ENCODE measurements at regions not wholly inside any gene's neighbourhood (a gene's known extent, or its start where the extent isn't known, plus 50 kb on each side); places are given as distances from the start of the nearest gene placed in this dataset.

GRCh38 chr1:209435654-209436566 is 147.6 kb upstream of the CAMK1G start:
- Mint-ChIP-seq H3K27ac (ENCODE audit: unreplicated experiment) (peak overlapping the region; percentile 77), H3K4me1 (ENCODE audit: low read depth, unreplicated experiment) (peaks cover 25% of the 10 kb centered on the region), H3K27me3 (ENCODE audit: low read depth, unreplicated experiment) (peaks cover 1% of the 10 kb centered on the region), H3K36me3 (ENCODE audit: low read depth, unreplicated experiment) (no peaks in the 10 kb centered on the region), H3K4me3 (ENCODE audit: unreplicated experiment) (no peak overlapping the region), H3K9me3 (ENCODE audit: unreplicated experiment) (peaks cover 6% of the 10 kb centered on the region)
- Histone ChIP-seq H3K4me2 (ENCODE audit: low read length) (no peak overlapping the region), H3K79me2 (ENCODE audit: insufficient read depth, low read length) (no peaks in the 10 kb centered on the region), H3K27me3 (ENCODE audit: insufficient read depth, low read length) (no peaks in the 10 kb centered on the region), H3K4me3 (ENCODE audit: insufficient read depth, low read depth, low read length) (no peak overlapping the region), H4K20me1 (ENCODE audit: insufficient read depth, low read length) (no peaks in the 10 kb centered on the region), H3K36me3 (ENCODE audit: insufficient read depth, low read length) (no peaks in the 10 kb centered on the region), H3K4me1 (ENCODE audit: insufficient read depth, low read length) (peaks cover 4% of the 10 kb centered on the region), H2AFZ (ENCODE audit: low read depth, low read length) (peak overlapping the region; percentile 66), H3K27ac (ENCODE audit: low read depth, low read length) (no peak overlapping the region), H3K9me3 (ENCODE audit: insufficient read depth, low read depth, low read length) (no peaks in the 10 kb centered on the region), H3K9ac (ENCODE audit: low read length) (no peak overlapping the region)
- TF ChIP-seq CTCF (IDR thresholded peaks at IDR 0.05; ENCODE audit: insufficient read depth, low read depth, low read length) (peak; percentile 95), EZH2 (IDR thresholded peaks at IDR 0.05; ENCODE audit: insufficient read depth, low read length) (no peak)
- DNase-seq (ENCODE audit: low read depth), result peak; percentile 63
- peak; percentile 71 for FAIRE-seq

- no peak for DNase-seq (ENCODE audit: low read depth)
- H3K4me1 Mint-ChIP-seq (ENCODE audit: low read depth, unreplicated experiment), result peaks cover 4% of the 10 kb centered on the region
These were observed 143.7 kb upstream of the CAMK1G start for GRCh38 chr1:209439828-209440227.

More at GRCh38 chr1:209439828-209440227, 143.7 kb upstream of the CAMK1G start:
- H3K79me2 ChIP-seq (ENCODE audit: insufficient read depth, low read length), result no peaks in the 10 kb centered on the region
- Mint-ChIP-seq H3K36me3 (ENCODE audit: low read depth, unreplicated experiment) (no peaks in the 10 kb centered on the region), H3K4me3 (ENCODE audit: unreplicated experiment) (no peak overlapping the region), H3K27ac (ENCODE audit: unreplicated experiment) (no peak overlapping the region), H3K9me3 (ENCODE audit: unreplicated experiment) (peaks cover 5% of the 10 kb centered on the region), H3K27me3 (ENCODE audit: low read depth, unreplicated experiment) (no peaks in the 10 kb centered on the region)
- H4K20me1 ChIP-seq (ENCODE audit: insufficient read depth, low read length), result no peaks in the 10 kb centered on the region
- no peak overlapping the region for H2AFZ ChIP-seq (ENCODE audit: low read depth, low read length)
- no peak overlapping the region for H3K9ac ChIP-seq (ENCODE audit: low read length)
- no peaks in the 10 kb centered on the region for H3K4me1 ChIP-seq (ENCODE audit: insufficient read depth, low read length)
- no peak overlapping the region for H3K4me2 ChIP-seq (ENCODE audit: low read length)
- no peaks in the 10 kb centered on the region for H3K9me3 ChIP-seq (ENCODE audit: insufficient read depth, low read depth, low read length)
- no peak for FAIRE-seq
- no peak overlapping the region for H3K4me3 ChIP-seq (ENCODE audit: insufficient read depth, low read depth, low read length)
- H3K36me3 ChIP-seq (ENCODE audit: insufficient read depth, low read length), result no peaks in the 10 kb centered on the region
- no peak for TF ChIP-seq EZH2 (IDR thresholded peaks at IDR 0.05; ENCODE audit: insufficient read depth, low read length)
- TF ChIP-seq CTCF (IDR thresholded peaks at IDR 0.05; ENCODE audit: insufficient read depth, low read depth, low read length), result no peak
- H3K27me3 ChIP-seq (ENCODE audit: insufficient read depth, low read length), result no peaks in the 10 kb centered on the region
- H3K27ac ChIP-seq (ENCODE audit: low read depth, low read length), result no peak overlapping the region
